Activated effector memory CD4-positive, alpha-beta T cell treated with anti-CD3 and anti-CD28 coated beads, Interleukin-2, amount 50 U/mL, for 16 hours (primary cell): ENCODE measurements at regions not wholly inside any gene's neighbourhood (a gene's known extent, or its start where the extent isn't known, plus 50 kb on each side); places are given as distances from the start of the nearest gene placed in this dataset.

ENCODE experiments used
- DNase-seq: peaks from one replicate; pipeline ENCODE4 v3.0.0-alpha.2; 2020

DNA sequence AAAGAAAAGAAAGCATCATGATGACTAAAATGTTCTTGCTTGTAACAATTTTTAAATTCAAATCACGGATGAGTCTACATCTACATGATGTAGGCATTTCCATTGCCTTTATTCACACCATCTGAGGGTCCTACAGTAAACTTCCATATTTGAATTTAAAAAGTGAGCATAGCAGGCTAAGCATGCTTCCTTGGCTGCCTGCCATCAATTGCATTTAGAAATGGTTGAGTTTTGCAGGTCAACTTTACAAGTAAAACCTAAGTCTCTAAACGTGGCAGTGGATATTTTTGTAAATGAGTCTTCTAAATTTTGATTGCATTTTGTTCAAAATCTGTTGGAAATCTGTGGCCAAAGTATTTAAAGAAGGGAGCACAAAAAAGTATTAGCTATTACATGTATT lies 136.5 kb upstream of the PTCH1 start:
- DNase-seq = no peak

DNA sequence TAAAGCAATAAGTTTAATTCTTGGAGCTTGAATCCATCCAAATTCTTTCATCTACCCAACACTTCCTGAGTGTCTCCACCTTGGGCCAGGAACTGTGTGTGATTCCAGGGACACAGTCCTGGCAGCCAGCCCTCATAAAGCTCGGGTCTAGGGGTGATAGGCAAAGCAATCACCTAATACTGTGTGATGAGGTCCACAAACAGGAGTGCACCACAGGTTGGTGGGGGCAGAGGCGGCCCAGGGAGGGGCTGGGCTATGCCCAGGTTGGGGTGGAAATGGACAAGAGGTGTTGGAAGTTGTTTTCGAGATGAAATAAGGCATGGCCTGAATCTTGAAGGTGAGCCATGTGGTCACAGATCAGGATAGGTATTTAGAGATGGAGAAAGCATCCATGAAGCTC lies 133.9 kb upstream of the PTCH1 start:
- DNase-seq = no peak

DNA sequence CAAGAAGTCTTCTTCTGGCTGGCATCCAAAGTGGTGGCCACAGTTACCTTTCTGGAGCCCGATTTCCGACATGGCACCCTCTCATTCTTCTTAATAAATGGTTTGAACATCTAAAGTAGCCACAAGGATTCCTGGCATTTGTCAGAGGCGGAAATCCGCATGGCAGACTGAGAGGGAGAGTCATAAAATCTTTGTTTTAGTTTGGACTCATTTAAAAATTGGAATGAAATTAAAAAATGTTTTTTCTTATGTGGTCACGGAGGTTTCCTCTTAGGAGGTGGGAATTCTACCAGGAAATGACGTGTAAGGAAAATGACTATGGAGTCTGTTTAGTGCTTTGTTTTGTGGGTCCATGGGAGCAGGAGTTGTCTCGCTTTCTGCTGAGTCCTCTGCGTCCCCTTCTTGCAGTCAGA lies 133.0 kb upstream of the PTCH1 start:
- DNase-seq = no peak

DNA sequence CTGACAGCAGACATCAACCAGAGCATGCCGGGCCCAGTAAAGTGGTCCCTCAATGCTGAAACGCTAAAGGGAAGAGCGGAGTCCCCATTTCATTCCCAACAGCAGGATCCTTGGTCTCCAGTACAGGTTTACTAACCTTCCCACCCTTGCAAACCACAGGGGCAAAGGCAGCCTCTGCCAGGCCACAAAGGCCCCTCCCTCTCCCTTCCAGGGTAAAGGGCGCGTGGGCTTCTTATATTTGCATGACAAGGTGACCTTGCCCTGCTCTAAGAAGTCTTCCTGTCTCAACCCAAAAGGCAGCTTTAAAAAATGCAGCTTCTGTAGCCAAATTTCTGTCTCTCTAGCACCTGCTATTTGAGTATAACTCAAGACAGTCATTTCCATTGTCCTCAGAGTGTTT lies 131.5 kb upstream of the PTCH1 start:
- DNase-seq = no peak

DNA sequence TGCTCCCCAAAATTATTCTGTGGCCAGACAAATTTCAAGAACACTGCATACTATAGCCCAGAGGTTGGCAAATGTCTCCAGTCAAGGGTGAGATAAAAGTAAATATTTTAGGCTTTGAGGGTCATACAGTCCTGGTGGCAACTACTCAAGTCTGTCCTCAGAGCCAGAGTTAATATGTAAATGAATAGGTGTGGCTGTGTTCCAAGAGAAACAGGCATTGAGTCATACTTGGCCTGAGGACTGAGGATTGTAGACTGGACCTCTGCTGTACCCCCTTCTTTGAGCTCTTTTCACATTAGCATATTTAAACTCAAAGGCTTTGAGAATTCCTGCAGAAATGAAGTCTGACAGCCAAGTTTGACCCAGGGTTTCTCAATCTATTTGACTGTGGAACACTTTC lies 129.2 kb upstream of the PTCH1 start:
- DNase-seq = no peak

DNA sequence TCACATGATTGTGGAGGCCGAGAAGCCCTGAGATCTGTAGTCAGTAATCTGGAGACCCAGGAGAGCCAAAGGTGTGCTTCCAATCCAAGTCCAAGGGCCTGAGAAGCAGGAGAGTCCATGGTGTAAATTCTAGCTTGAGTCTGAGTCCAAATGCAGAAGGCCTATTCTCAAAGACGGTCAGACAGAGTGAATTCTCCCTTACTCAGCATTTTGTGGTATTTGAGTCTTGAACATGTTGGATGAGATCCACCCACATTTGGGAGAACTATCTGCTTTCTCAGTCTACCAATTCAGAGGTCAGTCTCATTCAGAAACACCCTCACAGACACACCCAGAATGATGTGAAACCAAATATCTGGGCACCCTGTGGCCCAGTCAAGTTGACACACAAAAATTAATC lies 128.8 kb upstream of the PTCH1 start:
- DNase-seq = no peak

DNA sequence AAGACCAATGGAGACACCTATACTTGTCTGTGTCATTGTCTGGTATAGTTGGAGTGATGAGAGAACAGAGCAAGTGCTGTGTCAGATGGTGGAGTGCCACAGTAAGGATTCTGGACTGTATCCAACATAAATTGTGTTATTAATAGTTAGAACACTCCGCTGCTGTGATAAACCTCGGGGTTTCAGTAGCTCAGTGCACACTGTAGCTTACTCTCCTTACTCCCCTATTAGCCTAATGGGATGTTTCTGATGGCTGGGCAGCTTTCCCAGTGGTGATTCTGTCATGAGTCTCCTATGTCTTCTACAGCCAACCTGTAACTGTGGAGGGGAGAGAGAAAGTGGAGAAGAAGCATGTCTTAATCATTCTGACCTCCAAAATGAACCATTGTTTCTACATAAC lies 127.6 kb upstream of the PTCH1 start:
- DNase-seq = no peak

DNA sequence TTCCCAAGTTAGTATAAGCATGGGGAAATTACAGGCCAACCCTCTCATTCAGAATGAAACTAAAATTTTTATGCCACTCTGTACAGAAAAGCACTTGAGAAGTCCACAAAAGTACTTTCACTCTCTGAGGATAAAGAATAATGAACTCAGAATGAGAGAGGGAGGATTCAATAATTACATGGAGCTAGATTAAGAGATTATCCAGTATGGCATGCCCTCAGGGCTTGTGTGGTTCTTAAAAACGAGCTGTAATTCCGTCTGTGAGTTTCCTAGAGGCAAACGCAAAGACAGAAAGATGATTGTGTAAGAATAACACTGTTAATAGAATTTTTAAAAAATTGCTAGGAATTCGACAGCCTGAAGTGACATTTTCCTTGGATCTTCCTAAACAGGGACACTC lies 126.8 kb upstream of the PTCH1 start:
- no peak for DNase-seq

DNA sequence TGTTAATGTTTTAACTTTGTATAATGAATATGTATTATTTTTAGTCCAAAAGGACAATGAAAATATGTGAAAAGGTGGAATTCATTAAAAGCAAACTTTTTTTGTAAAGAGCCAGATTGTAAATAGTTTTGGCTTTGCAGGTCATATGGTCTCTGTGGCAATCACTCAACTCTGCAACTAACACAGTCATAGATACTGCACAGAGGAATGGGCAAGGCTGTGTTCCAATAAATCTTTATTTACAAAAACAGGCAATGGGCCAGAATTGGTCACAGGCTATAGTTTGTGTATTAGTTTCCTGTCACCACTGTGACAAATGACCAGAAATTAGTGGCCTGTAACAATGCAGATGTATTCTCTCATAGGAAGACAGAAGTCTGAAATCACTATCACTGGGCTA lies 125.4 kb upstream of the PTCH1 start:
- DNase-seq = no peak

DNA sequence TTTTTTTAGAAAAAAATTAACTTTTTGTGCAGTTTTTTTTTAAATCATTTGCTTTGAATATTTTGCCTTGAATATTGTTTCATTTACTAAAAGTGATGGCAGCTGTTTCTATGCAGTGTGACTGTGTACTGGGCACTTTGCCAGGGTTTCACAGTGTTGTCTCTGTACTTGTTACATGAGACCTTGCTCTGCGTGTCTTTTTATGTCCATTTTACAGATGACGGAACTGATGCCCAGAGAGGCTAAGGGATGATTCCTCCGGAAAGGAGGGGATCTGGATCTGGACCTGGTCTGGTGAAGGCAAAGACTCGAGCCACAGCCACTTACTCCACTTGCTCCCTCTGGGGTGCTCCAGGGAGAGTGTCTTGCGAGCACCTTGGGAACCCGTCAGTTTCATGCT lies 124.8 kb upstream of the PTCH1 start:
- no peak for DNase-seq

DNA sequence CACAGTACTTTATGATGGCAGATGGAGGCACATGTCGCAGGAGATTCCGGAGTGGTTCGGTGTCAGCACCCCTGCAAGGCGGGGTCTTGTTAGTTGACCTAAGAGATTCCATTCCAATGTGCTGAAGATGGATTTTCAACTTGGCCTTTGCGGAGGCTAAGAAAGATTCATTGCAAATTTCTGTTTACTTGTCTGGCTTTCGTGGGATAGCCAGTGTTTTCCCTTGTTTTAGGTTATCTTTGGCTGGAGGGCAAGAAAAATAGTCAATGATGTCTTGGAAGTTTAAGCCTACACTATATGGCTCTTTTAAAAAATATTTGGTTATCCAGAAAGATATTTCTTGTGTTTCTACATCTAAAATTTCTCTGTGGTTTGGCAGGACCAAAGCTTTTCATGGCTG lies 123.6 kb upstream of the PTCH1 start:
- DNase-seq = no peak

DNA sequence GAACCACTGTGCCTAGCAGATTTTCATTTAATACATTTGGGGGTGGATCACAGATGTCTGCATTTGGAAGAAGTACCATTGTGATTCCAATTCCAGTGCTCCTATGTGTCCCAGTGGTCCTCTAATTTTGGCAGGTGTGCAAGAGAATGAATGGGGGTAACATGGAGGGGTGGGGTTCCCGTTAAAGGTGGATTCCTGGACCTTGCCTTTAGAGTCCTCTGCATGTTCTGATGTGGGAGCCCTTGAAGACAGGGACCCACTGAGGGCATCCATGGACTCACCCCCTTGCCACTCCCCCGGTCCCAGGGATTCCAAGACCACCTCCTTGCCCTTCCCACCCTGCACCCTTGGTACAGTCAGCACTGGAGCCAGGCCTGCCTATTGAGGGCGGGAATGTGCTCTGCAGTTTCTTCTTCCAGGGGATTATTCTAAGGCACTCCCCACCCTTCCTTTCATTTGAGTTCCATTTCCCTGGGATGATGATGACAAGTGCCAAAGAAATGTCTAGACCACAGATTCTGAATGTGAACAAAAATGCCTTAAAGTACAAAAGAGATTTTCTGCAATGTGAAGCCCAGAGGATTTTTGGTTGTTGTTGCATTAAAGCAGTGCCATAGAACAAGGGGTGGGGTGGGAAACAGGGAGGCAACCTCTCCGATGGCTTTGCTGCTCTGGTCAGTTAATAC lies 119.4 kb upstream of the PTCH1 start:
- DNase-seq = no peak

DNA sequence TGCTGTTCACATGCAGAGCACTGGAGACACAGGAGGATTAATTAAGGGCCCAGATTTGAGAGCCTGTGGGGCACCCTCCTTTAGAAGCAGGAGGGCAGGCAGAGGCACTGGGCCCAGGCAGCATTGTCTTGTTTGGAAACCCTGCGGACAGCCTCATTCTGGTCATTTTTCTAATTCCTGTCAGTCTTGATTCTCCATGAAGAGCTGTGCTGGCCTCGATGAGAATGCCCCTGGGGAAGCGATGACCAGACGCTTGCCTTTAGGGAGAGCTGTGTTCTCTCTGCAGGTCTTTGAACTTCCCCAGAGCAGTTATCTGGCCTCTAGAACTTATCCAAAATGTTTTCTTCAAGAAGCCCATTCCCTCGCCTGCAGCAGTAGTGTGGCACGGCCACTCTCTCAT lies 117.8 kb upstream of the PTCH1 start:
- DNase-seq = no peak

DNA sequence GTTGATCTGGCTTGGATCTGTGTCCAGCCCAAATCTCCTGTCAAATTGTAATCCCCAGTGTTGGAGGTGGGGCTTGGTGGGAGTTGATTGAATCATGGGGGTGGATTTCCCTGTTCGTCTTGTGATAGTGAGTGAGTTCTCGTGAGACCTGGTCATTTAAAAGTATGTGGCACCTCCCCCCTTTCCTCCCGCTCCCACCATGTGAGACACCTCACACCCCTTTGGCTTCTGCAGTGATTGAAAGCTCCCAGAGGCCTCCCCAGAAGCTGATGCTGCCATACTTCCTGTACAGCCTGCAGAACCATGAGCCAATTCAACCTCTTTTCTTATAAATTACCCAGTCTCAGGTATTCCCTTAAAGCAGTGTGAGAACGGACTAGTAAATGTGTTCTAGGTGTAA lies 117.3 kb upstream of the PTCH1 start:
- no peak for DNase-seq

DNA sequence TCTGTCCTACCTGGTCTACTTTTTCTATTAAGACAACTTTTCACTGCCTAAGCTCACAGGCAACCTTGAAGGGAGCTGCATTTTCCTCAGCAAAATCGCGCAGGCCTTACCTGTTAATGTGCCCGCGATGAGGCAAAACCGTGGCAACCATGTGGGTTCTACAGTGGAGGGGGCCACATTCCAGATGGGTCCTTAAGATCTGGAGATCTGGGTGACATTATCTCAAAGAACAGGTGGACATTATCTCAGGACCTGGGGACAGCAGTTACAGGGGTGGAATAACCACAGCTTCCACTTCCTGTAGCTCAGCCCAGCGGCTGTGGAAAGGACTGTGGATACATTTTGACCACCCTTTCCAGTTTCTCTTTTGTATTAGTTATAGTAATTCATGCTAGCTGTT lies 112.8 kb upstream of the PTCH1 start:
- no peak for DNase-seq

DNA sequence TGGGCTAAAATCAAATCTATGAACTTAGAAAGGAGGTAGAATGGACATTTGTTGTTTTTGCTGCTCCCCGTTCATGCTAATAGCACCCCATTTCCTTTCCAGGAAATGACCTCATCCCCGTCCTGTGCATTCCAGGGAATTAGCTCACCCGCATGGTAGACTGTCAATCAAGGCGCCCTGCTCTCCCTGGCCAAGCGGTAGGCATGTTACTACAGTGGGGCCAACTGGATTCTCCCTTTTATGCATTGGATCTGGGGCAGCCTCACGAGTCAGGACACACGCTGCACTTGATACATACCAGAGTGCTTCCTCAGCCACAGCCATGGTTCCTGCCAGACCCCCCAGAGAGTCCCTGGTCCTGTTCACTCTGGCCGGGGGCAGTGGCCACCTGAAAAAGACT lies 111.0 kb upstream of the PTCH1 start:
- DNase-seq = no peak

DNA sequence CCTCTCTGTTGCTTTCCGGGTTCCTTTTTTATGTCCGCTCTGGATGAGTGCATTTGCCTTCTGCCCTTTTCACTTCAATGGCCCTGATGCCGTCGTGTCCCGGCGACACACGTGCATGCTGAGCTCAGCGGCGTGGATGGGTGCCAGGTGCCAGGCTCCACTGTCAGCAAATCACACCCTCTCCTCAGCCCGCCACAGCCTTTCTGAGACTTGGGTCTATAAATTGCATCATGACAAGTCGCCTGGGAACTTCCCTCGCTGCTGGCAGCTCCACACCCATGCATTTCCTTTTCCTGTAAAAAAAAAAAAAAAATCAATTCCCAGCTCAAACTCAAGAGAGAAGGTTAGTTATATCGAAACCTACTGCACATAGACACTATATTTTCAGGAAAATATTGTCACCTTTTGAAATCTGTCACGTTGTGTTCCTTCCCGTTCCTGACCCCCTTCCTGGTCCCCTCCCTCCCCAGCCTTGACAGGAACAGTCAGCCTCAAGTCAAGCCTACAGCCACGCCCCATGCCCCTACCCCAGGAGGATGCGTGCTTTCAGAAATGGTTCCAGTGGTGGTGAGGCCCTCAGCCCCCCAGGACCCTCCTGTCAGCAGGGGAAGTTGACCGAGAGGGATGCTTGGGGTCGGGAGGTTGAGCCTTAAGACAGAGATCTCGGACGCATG lies 110.3 kb upstream of the PTCH1 start:
- DNase-seq = peak; percentile 65

DNA sequence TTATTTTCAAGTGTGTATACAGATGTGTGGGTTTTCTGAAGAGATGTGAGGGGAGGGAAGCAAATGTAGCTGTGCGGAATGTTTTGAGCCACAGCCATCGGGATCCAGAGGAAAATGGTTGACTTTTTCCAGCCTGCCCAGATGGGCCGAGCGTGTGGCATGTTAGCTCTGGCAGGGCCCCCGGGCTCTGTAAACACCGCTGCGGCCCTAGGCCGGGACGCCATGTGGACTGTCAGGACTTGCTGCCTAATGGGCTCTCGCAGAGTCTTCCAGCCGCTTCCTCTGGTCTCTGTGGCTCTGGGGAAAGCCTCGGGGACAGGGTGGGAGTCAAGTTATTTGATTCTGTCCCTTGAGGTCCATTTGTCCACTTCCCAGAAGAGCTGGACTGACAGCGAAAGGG lies 109.6 kb upstream of the PTCH1 start:
- DNase-seq = no peak

DNA sequence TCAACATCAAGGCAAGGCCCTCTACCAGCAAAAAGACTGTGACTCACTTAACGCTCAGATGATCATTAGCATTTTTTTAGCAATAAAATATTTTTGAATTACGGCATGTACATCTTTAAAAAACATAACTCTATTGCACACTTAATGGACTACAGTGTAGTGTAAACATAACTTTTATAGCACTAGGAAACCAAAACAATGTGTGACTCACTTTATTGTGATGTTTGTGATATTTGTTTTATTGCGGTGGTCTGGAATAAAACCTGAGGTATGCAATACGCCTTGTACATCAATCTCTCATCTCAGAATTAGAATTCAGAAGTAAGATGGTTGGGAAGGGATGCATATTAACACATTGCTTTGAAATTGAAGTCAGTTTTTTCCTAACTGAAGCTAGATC lies 106.9 kb upstream of the PTCH1 start:
- no peak for DNase-seq

DNA sequence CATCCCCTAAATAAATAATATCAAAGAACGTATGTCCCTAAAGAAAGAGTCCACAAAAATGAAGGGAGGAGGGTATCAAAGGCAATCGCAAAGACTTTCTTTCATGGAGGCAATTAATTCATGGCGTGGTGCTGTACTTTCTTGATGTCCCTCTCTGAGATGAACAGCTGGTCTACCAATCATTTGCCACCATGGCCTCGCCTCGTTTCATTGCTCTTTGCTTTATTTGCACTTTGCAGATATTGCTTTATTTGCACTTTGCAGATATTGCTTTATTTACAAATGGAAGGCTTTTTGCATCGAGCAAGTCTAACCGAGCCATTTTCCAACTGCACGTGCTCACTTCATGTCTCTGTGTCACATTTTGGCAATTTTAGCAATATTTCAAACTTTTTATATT lies 104.0 kb upstream of the PTCH1 start:
- no peak for DNase-seq

DNA sequence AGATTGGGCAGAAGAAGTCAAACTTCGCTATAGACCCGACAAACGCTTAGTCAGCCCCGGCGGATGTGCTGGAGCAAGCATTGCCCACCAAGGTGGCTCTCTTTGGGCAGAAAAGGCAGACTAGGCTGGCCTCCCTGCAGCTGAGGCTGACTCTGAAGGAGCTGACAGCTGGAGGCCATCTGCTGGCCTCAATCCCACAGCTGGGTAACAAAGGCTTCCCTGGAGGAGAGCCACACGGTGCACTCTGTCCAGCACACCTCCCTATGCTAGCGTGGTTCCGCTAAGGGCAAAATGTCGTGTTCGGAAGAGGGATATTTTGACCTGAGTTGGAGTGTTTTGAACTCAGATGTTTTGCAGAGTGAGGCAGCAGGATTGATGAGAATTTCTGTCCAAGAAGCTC lies 103.5 kb upstream of the PTCH1 start:
- DNase-seq = no peak

DNA sequence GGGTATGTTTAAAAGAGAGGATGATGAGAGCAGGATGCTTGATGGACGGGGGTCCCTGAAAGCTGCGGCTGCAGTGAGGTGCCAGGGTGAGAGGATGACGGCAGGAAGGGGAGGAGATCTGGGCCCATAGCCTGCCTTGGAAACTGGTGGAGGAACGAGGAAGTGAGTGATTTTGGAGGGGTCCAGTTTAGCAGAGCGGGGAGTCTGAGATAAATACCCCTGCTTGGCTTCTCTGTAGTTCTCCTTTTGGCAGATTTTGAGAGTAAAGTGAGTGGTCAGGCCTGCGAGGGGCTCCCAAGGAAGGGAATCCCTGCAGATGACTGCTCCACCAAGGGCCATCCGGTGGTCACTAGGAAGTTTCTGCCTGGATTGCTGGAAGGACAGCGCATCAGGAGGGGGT lies 98.5 kb upstream of the PTCH1 start:
- DNase-seq = no peak

DNA sequence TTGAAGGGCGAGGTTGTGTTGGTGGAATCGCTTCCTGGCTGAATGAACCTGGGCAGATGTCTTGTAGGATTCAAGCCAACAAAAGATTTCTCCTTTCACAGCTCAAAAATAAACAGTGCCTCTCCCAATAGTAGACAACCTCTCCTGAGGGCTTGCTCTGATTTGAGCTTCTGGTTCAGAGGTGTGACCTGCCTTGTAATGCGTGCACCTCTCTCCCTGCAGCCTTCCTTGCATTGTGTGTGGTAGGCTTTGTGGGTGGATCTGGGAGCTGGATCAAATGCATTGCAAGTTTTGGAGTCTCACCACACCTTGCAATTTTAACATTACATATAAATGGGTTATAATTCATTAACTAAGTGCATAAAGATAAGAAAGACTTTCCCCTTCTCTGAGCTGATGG lies 96.9 kb upstream of the PTCH1 start:
- no peak for DNase-seq

DNA sequence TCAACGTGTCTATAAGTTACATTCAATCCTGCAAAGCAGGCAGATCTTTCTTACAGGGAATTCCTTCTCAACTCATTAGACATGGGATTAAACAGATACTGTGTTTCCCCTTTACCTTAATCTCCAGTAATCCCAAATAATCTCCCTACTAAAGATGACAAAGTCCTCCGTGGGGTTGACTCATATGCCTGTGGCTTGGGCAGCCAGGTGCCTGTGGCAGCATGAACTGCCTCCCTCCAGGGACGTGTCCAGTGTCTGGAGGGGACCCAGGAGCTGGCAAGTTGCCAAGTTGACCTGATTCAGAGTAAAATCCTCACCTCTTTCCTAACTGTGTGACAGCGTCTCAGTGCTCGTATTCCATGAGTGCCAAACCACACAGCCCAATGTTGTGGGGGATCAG lies 94.6 kb upstream of the PTCH1 start:
- no peak for DNase-seq
